H1 (cell line): ENCODE measurements at regions not wholly inside any gene's neighbourhood (a gene's known extent, or its start where the extent isn't known, plus 50 kb on each side); places are given as distances from the start of the nearest gene placed in this dataset.

Experiments
- JUND ChIP-seq: IDR thresholded peaks from 2 replicates; pipeline ENCODE4 v1.6.1; 2011; ENCODE audit warnings: mild to moderate bottlenecking, improper control_type of control experiment, low read length
- POLR2A ChIP-seq, 2 experiments: IDR thresholded peaks; 1 replicate in 1 of 2; 2 replicates in 1 of 2; pipeline ENCODE4 v1.6.1; 2011; ENCODE audit warnings: low read depth in 2 of 2, low read length in 2 of 2, mild to moderate bottlenecking in 2 of 2; ENCODE audit errors: control extremely low read depth in 1 of 2
- RFX5 ChIP-seq: IDR thresholded peaks from 2 replicates; pipeline ENCODE4 v1.6.1; 2011; ENCODE audit warnings: low read depth, low read length, improper control_type of control experiment, borderline replicate concordance
- SRF ChIP-seq: IDR thresholded peaks from 2 replicates; pipeline ENCODE4 v1.6.1; 2011; ENCODE audit warnings: mild to moderate bottlenecking, low read depth, low read length, moderate library complexity

DNA sequence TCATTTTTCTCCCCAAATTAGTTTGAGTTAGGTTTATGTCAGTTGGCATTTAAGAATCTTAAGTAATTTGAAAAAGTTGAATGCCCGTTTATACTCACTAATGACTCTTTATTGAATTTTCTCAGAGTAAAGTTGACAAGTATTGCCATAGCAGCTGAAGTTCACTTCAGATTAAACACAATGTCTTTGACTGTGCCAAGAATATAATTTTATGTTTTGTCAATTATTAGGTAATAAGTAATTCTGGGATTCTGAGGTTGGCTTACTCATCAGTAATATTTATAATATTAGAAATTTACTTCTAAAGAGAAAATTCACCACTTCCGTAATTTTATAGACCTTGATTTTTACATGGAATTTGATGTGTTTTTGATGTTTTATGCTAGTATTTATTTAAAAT is 369.3 kb upstream of the TMPRSS15 start:
- TF ChIP-seq POLR2A (IDR thresholded peaks at IDR 0.05; ENCODE audit: control extremely low read depth in 1 of 2, low read depth in 2 of 2, low read length in 2 of 2), result no peak
- no peak for TF ChIP-seq SRF
- TF ChIP-seq JUND, result no peak
- no peak for TF ChIP-seq RFX5
